BLaER1 (cell line): ENCODE measurements at regions not wholly inside any gene's neighbourhood (a gene's known extent, or its start where the extent isn't known, plus 50 kb on each side); places are given as distances from the start of the nearest gene placed in this dataset.

Experiments used
- H3K27ac ChIP-seq: shearing (Covaris generic); formaldehyde crosslinking; 2 replicates; pipeline ENCODE4 v1.8.1; 2022
- H3K27me3 ChIP-seq: shearing (Covaris generic); formaldehyde crosslinking; 2 replicates; pipeline ENCODE4 v1.8.1; 2022
- H3K36me3 ChIP-seq: shearing (Covaris generic); formaldehyde crosslinking; 2 replicates; pipeline ENCODE4 v1.8.1; 2022
- H3K4me1 ChIP-seq: shearing (Covaris generic); formaldehyde crosslinking; 2 replicates; pipeline ENCODE4 v1.8.1; 2022
- H3K4me2 ChIP-seq: shearing (Covaris generic); formaldehyde crosslinking; 2 replicates; pipeline ENCODE4 v1.8.1; 2022
- H3K4me3 ChIP-seq: shearing (Covaris generic); formaldehyde crosslinking; 2 replicates; pipeline ENCODE4 v1.8.1; 2022
- H3K9ac ChIP-seq: shearing (Covaris generic); formaldehyde crosslinking; 2 replicates; pipeline ENCODE4 v1.8.1; 2022
- H3K9me3 ChIP-seq: shearing (Covaris generic); formaldehyde crosslinking; 2 replicates; pipeline ENCODE4 v1.8.1; 2022
- H4K20me1 ChIP-seq: shearing (Covaris generic); formaldehyde crosslinking; 2 replicates; pipeline ENCODE4 v1.8.1; 2022
- Cebpa-rat ChIP-seq: shearing (Covaris generic); IDR thresholded peaks from 2 replicates; pipeline ENCODE4 v1.8.1; 2022

DNA sequence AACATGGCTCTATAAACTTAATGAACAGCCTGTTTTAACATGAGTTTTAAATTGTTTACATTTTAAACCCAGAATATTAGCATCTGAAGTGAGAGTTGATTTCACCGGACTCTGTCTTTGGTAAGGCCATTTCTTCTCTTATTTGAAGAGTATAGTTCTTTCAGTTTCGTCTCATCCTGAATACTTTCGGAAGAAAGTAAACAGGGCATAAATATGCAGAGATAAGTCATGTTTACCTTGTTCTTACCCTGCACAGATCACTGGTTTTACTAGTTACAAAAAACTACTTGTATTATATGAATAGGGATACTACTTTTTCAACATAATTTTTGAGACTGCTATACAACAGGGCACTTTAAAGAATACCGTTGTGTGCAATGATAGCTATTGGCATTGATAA is 656.3 kb upstream of the ZNF608 start:
- Histone ChIP-seq H4K20me1 (no peaks in the 10 kb centered on the region), H3K4me2 (no peak overlapping the region), H3K9ac (no peak overlapping the region), H3K4me3 (no peak overlapping the region), H3K9me3 (peaks cover 6% of the 10 kb centered on the region; the same call in 1 of the 2 replicates), H3K27me3 (no peaks in the 10 kb centered on the region), H3K4me1 (no peaks in the 10 kb centered on the region), H3K36me3 (no peaks in the 10 kb centered on the region), H3K27ac (no peak overlapping the region)
- no peak for TF ChIP-seq Cebpa-rat

DNA sequence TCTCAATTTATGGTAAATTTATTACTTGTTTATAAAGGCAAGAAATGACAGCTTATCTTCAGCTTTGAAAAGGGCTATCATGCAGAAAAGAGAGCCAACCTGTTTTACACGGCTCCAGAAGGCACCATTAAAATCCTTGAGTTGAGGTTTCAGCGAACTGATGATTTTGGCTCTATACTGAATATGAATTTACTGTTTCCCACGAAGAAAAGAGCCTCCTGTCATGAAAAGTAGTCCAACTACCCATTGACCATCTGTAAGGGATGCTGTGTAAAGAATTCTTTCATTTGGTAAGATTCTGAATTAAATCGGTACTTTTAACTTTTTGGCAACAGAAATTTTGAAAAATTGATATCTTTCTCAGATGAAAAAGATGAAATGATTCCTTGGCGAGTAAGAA is 657.6 kb upstream of the ZNF608 start:
- no peak for TF ChIP-seq Cebpa-rat
- H3K36me3 ChIP-seq, result no peaks in the 10 kb centered on the region
- no peak overlapping the region for H3K27ac ChIP-seq
- H4K20me1 ChIP-seq, result no peaks in the 10 kb centered on the region
- no peak overlapping the region for H3K4me2 ChIP-seq
- H3K9me3 ChIP-seq, result peaks cover 6% of the 10 kb centered on the region; the same call in 1 of the 2 replicates
- H3K4me1 ChIP-seq, result no peaks in the 10 kb centered on the region; the same call in 1 of the 2 replicates
- H3K9ac ChIP-seq, result no peak overlapping the region
- no peak overlapping the region for H3K4me3 ChIP-seq
- H3K27me3 ChIP-seq, result no peaks in the 10 kb centered on the region

- Histone ChIP-seq H3K9me3 (peaks cover 6% of the 10 kb centered on the region; the same call in 1 of the 2 replicates), H3K27me3 (no peaks in the 10 kb centered on the region), H3K9ac (no peak overlapping the region), H4K20me1 (no peaks in the 10 kb centered on the region), H3K4me3 (no peak overlapping the region), H3K36me3 (no peaks in the 10 kb centered on the region), H3K4me2 (no peak overlapping the region), H3K4me1 (peaks cover 29% of the 10 kb centered on the region), H3K27ac (no peak overlapping the region)
- TF ChIP-seq Cebpa-rat, result no peak
Measured at GRCh38 chr5:125408448-125409233, 662.2 kb upstream of the ZNF608 start.

GRCh38 chr5:125409234-125409860 is 662.9 kb upstream of the ZNF608 start:
- Histone ChIP-seq H3K9me3 (peaks cover 6% of the 10 kb centered on the region; the same call in 1 of the 2 replicates), H3K4me1 (peaks cover 29% of the 10 kb centered on the region), H3K27me3 (no peaks in the 10 kb centered on the region), H3K4me3 (no peak overlapping the region), H3K4me2 (no peak overlapping the region), H3K9ac (no peak overlapping the region), H4K20me1 (no peaks in the 10 kb centered on the region), H3K27ac (no peak overlapping the region), H3K36me3 (no peaks in the 10 kb centered on the region)
- TF ChIP-seq Cebpa-rat, result no peak

GRCh38 chr5:125409861-125410536 is 663.6 kb upstream of the ZNF608 start:
- peaks cover 6% of the 10 kb centered on the region; the same call in 1 of the 2 replicates for H3K9me3 ChIP-seq
- H3K36me3 ChIP-seq, result no peaks in the 10 kb centered on the region
- H3K9ac ChIP-seq, result no peak overlapping the region
- no peak overlapping the region for H3K4me2 ChIP-seq
- H3K4me1 ChIP-seq, result peaks cover 29% of the 10 kb centered on the region
- H3K27ac ChIP-seq, result no peak overlapping the region
- no peaks in the 10 kb centered on the region for H3K27me3 ChIP-seq
- no peak overlapping the region for H3K4me3 ChIP-seq
- TF ChIP-seq Cebpa-rat, result no peak
- no peaks in the 10 kb centered on the region for H4K20me1 ChIP-seq

- Histone ChIP-seq H3K9me3 (peaks cover 6% of the 10 kb centered on the region; the same call in 1 of the 2 replicates), H3K36me3 (no peaks in the 10 kb centered on the region), H3K4me2 (peak overlapping the region; percentile 63; the same call in 1 of the 2 replicates), H3K4me1 (peaks cover 29% of the 10 kb centered on the region), H3K4me3 (no peak overlapping the region), H3K27me3 (no peaks in the 10 kb centered on the region), H4K20me1 (no peaks in the 10 kb centered on the region), H3K9ac (no peak overlapping the region), H3K27ac (no peak overlapping the region)
- no peak for TF ChIP-seq Cebpa-rat
Measured at GRCh38 chr5:125410537-125411070, 664.2 kb upstream of the ZNF608 start.

- Histone ChIP-seq H3K27me3 (no peaks in the 10 kb centered on the region), H4K20me1 (no peaks in the 10 kb centered on the region), H3K9ac (no peak overlapping the region), H3K4me1 (peaks cover 29% of the 10 kb centered on the region), H3K36me3 (no peaks in the 10 kb centered on the region), H3K4me3 (no peak overlapping the region), H3K27ac (no peak overlapping the region), H3K4me2 (peak overlapping the region; percentile 63), H3K9me3 (peaks cover 2% of the 10 kb centered on the region; the same call in 1 of the 2 replicates)
- TF ChIP-seq Cebpa-rat, result no peak
Measured at GRCh38 chr5:125411071-125411743, 664.8 kb upstream of the ZNF608 start.

- no peaks in the 10 kb centered on the region for H3K9me3 ChIP-seq
- H3K36me3 ChIP-seq, result no peaks in the 10 kb centered on the region
- no peak overlapping the region for H3K4me3 ChIP-seq
- H3K4me2 ChIP-seq, result peak overlapping the region; percentile 63
- no peak for TF ChIP-seq Cebpa-rat
- H3K27ac ChIP-seq, result no peak overlapping the region
- no peaks in the 10 kb centered on the region for H4K20me1 ChIP-seq
- no peaks in the 10 kb centered on the region for H3K27me3 ChIP-seq
- peaks cover 29% of the 10 kb centered on the region for H3K4me1 ChIP-seq
- no peak overlapping the region for H3K9ac ChIP-seq
Measured at GRCh38 chr5:125411744-125412560, 665.5 kb upstream of the ZNF608 start.
